Cardiac fibroblast (primary cell): ENCODE measurements at regions not wholly inside any gene's neighbourhood (a gene's known extent, or its start where the extent isn't known, plus 50 kb on each side); places are given as distances from the start of the nearest gene placed in this dataset.

Source experiments
- DNase-seq, 2 donors: peaks; one replicate each; pipeline versions ENCODE4 v3.0.0 to v3.0.0-alpha.2; 2010; ENCODE audit warnings: low read depth in 2 of 2
- H3K4me3 ChIP-seq, 2 donors: replicated peaks in 1 of 2; 1 replicate in 1 of 2; 2 replicates in 1 of 2; pipeline ENCODE4 v1.5.1; 2011; ENCODE audit warnings: low read depth in 2 of 2, low read length in 2 of 2, mild to moderate bottlenecking in 2 of 2, moderate library complexity in 1 of 2
- TF ChIP-seq, protein P1 (sequence below): IDR thresholded peaks from one replicate; pipeline ENCODE4 v1.5.1; 2011; ENCODE audit warnings: low read depth, mild to moderate bottlenecking, low read length, inconsistent platforms

DNA sequence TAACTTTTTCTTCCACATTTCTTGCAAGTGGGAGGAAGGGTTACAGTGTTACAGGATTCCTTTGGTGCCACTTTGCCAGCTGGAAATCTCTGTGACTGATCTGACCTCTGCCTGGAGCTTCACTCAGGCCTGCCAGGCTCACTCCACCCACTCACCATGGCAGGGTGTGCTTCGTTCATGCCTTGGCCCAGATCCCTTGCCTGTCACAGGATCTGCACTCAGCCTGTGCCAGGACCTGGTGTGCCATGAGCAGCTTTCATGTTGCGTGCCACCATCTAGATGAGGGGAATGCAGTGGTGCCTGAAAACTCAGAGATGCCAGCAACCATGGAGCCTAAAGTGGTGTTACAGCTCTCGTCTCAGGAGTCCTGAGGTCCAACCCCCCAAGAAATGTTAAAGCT, 2596.4 kb downstream of the PCDH7 start:
- TF ChIP-seq, protein P1, sequence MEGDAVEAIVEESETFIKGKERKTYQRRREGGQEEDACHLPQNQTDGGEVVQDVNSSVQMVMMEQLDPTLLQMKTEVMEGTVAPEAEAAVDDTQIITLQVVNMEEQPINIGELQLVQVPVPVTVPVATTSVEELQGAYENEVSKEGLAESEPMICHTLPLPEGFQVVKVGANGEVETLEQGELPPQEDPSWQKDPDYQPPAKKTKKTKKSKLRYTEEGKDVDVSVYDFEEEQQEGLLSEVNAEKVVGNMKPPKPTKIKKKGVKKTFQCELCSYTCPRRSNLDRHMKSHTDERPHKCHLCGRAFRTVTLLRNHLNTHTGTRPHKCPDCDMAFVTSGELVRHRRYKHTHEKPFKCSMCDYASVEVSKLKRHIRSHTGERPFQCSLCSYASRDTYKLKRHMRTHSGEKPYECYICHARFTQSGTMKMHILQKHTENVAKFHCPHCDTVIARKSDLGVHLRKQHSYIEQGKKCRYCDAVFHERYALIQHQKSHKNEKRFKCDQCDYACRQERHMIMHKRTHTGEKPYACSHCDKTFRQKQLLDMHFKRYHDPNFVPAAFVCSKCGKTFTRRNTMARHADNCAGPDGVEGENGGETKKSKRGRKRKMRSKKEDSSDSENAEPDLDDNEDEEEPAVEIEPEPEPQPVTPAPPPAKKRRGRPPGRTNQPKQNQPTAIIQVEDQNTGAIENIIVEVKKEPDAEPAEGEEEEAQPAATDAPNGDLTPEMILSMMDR = no peak
- no peak for DNase-seq
- no peak overlapping the region for H3K4me3 ChIP-seq

DNA sequence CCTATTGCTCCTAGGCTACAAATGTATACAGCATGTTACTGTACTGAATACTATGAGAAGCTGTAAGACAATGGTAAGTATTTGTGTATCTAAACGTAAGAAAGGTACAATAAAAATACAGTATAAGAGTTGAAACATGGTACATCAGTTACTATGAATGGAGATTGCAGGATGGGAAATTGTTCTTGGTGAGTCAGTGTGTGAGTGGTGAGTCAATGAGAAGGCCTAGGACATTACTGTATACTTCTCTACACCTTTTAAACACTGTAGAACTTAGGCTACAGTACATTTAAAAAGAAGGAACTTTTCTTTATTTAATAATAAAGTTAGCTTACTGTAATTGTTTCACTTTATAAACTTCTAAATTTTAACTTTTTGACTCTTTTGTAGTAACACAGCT, 2603.2 kb downstream of the PCDH7 start:
- TF ChIP-seq, protein P1 = no peak
- no peak for DNase-seq

DNA sequence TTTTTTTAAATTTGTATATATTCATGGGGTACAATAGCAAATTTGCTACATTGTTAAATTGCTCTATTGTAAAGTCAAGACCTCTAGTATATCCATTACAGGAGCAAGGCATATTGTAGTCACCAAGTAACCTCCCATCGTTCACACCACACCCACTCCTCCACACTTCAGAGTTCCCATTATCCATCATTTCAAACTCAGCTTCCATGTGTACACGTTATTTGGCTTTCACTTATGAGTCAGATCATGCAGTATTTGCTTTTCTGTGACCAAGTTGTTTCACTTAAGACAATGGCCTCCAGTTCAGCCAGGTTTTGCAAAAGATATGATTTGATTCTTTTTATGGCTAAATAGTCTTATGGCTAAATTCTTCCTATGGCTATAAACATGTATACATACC, 2614.2 kb downstream of the PCDH7 start:
- no peak for DNase-seq
- TF ChIP-seq, protein P1 = no peak
- H3K4me3 ChIP-seq = no peak overlapping the region

More for the DNA sequence above, 2603.2 kb downstream of the PCDH7 start:
- no peak overlapping the region for H3K4me3 ChIP-seq

DNA sequence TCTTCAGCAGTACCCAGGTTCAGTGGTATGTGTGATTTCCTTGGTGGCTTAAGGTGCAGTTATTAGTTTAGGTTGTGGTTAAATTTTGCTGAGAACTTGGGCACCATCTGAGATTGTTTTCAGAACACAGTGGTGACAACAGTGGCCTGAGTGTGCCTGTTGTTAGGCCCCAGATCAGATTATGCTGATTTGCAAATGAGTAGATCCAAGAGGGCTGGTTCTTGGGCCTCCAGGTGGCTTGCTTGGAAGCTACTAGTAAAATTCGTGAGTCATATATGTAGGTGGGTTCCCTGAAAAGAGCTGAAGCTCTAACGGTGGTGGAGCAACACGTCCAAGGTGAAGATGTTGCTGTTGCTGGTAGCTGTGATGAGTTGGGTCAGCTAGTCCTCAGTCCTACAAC, 2619.6 kb downstream of the PCDH7 start:
- DNase-seq = no peak
- TF ChIP-seq, protein P1 = no peak
- H3K4me3 ChIP-seq = no peak overlapping the region

DNA sequence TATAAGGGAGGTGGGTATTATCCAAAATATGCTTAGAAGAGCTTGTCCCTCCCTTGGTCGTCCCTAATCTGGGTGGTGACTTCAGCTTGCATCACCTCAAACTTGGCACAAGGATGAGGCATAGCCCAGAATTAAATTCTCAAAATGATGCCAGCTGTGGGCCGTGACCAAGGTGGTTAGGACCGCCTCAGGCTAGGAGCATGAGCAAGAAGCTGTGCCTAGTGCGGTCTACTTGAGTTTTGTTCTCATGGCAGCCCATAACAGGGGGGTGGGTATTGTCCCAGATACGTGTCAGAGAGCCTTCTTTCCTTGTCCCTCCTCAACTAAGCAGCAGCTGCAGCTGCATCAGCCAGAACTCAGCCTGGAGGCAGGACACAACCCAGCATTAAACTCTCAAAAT, 2620.0 kb downstream of the PCDH7 start:
- TF ChIP-seq, protein P1 = no peak
- DNase-seq = no peak
- no peak overlapping the region for H3K4me3 ChIP-seq

DNA sequence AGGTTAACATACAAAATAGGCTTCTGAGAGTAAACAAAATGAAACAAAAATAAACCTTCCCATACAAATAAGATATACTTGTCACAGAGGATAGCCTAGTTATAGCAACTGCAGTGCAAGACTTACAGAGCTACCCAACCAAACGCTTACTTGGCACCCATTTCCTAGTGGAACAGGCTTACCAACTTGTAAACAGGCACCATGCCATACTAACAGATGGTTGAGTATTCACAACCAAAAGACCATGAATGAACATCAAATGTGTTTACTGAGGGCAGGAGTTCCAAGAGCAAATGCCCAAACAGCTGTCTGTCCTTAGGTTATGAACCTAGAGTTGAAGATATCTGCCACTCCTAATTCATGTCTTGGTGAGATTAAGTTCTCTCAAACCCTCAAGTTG, 2629.2 kb downstream of the PCDH7 start:
- no peak overlapping the region for H3K4me3 ChIP-seq
- TF ChIP-seq, protein P1 = no peak
- no peak for DNase-seq

DNA sequence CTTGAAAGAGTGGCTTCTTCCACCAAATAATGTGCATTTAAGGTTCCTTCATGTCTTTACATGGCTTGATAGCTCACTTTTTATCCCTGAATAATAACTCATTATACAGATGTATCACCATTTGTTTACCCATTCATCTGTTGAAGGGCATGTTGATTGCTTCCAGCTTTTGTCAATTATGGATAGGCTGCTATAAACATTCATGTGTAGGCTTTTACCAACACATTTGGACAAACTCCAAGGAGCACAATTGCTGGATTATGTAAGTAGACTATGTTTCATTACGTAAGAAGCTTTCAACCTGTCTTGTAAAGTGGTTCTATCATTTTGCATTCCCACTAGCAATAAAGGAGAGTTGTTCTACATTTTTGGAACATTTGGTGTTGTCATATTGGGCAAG, 2637.0 kb downstream of the PCDH7 start:
- no peak overlapping the region for H3K4me3 ChIP-seq
- no peak for DNase-seq
- TF ChIP-seq, protein P1 = no peak
